GM12875 (cell line): ENCODE measurements at regions not wholly inside any gene's neighbourhood (a gene's known extent, or its start where the extent isn't known, plus 50 kb on each side); places are given as distances from the start of the nearest gene placed in this dataset.

Experiments
- H3K4me3 ChIP-seq: one replicate; pipeline ENCODE4 v1.5.1; 2011; ENCODE audit warnings: low read depth, low read length, control low read depth
- TF ChIP-seq, protein P1 (sequence below): IDR thresholded peaks from 2 replicates; pipeline ENCODE4 v1.5.1; 2011; ENCODE audit warnings: low read depth, mild to moderate bottlenecking, control low read depth, inconsistent platforms, low read length, moderate library complexity, borderline replicate concordance; ENCODE audit not compliant: insufficient read depth

DNA sequence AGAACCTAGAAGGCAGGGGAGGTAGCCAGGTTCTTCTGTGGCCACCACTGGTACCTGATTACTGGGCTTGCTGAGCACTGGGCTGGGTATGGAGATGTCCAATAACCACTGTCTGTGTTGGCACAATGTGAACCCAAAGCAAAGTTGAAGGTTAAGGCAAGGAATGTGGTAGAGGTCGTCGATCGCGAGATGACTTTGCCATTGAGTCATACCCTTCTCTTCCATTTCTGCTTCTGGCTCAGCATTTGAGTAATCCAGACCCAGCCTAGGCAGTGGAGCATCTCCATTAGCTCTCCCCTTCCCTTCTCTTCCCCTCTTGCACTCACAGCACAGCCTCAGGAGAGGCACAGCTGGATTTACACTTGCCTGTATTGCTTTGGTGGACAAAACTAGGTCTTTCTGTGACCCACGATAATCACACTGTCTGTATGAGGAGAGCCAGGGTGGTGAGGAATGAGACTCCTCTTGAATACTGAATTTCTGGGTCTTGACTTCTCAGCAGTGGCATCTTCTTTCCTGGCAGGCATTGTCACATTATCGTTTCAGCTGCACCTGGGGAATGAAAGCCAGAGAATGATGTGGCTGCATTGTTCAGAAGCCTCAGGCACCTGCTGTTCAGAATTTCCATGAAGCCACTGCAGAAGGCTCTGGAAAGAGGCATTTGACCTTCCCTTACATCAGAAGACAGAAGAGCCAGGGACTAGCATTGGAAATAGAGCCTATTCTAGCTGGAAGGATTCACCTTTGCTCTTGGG, 272.6 kb downstream of the PDCD6IP start:
- H3K4me3 ChIP-seq, result no peak overlapping the region
- TF ChIP-seq, protein P1, sequence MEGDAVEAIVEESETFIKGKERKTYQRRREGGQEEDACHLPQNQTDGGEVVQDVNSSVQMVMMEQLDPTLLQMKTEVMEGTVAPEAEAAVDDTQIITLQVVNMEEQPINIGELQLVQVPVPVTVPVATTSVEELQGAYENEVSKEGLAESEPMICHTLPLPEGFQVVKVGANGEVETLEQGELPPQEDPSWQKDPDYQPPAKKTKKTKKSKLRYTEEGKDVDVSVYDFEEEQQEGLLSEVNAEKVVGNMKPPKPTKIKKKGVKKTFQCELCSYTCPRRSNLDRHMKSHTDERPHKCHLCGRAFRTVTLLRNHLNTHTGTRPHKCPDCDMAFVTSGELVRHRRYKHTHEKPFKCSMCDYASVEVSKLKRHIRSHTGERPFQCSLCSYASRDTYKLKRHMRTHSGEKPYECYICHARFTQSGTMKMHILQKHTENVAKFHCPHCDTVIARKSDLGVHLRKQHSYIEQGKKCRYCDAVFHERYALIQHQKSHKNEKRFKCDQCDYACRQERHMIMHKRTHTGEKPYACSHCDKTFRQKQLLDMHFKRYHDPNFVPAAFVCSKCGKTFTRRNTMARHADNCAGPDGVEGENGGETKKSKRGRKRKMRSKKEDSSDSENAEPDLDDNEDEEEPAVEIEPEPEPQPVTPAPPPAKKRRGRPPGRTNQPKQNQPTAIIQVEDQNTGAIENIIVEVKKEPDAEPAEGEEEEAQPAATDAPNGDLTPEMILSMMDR, result no peak

DNA sequence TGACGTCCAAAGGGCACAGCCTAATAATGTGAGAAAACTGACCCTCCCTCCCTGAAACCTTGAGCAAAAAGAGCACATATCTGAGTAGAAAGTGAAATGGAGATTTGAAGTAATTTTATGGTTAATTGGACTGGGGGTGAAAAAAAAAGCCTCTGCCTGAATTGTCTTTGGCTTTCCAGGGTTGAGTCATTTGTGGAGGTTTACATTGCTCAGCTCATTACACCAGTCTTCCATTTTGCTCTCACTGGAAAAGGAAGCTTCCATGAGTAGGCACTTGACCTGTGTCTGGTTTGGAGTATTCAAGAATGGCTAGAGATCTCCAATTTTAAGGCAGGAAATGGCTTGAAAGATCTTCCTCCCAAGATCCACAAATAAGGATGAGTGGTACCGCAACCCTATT, 273.9 kb downstream of the PDCD6IP start:
- H3K4me3 ChIP-seq, result no peak overlapping the region
- TF ChIP-seq, protein P1, result no peak

DNA sequence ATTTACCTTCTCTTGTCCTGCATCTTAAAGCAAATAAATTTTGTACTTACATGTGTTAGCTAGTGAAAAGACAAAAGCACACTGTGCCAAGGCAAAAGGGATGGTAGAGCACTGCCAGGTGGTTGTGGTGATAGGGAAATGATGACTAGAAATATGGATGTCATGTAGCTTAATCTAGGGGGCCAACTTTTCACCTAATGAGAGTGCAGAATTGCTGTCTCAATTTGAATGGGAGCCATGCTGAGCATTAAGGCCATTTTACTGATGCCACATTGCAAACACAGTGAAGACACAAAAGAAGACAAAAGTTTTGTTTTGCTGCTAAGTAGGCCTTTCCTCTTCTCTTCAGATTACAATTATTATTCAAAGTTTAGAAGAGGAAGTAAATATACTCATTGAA, 274.7 kb downstream of the PDCD6IP start:
- TF ChIP-seq, protein P1, result no peak

DNA sequence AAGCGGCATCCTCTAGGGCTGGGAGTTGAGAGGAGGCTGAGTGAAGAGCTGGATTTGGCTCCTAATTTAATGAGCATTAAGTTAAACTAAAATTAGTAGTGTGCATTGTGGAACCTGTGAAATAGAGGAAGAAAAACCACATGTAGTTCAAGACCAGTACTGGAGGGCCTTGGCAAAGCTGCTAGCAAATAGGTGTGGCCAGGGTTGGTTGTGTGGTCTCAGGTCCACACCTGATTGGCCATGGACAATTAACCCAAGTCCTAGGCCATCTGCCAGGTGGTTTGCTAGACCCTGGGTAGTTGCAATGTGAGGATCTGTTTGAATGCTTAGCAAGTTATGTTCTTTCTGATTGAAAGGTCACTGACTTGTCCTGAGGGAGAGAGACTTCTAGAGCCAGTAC, 275.5 kb downstream of the PDCD6IP start:
- TF ChIP-seq, protein P1, result no peak
- H3K4me3 ChIP-seq, result no peak overlapping the region

More for the DNA sequence above, 274.7 kb downstream of the PDCD6IP start:
- no peak overlapping the region for H3K4me3 ChIP-seq

DNA sequence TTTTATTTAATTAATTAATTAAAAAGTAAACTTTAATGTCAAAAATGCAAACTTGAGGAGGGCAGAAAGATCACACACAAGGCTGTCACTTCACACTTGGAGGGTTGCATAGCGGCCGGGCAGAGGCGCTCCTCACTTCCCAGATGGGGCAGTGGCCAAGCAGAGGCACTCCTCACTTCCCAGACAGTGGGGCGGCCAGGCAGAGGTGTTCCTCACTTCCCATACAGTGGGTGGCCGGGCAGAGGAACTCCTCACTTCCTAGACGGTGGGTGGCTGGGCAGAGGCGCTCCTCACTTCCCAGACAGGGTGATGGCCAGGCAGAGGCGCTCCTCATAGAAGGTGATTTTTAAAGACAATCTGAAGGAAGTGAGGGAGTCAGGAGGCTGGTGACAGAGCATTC, 277.5 kb downstream of the PDCD6IP start:
- no peak overlapping the region for H3K4me3 ChIP-seq
- TF ChIP-seq, protein P1, result no peak

DNA sequence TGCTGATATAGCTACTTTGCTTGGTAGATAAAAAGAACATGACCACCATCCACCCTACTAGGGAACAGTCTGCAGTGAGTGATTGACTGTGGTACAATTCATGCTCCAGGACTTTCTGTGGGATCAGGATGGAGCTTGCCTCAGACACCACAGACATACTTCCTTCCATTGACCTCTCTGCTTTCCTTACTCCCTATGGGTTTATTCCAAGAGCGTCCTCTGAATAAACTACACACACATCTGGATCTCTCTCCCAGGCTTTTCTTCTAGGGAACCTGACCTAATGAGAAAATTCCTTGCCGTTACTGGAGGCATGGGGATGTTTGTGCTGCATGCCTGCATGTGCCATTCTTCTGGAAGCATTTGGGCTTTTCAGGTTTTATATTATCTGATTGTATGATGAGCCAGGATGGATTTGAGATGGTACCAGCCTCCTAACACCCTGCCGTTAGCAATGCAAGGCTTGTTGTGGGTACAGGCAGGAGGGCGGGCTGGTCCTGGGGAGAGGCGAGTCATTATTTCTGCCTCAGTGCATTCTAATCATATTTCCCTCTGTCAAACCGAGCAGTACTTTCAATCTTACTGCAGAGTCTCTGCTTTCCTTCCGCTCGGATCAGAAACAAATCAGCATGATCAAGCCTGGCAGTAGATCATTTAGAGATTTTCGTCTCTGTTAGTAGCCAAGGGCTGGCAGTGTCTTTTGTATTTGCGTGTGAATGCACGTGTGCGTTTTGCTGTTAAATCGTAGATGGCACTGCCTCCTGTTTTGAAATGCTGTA, 279.2 kb downstream of the PDCD6IP start:
- TF ChIP-seq, protein P1, result no peak
- H3K4me3 ChIP-seq, result no peak overlapping the region
